ENCODE measurements at regions not wholly inside any gene's neighbourhood (a gene's known extent, or its start where the extent isn't known, plus 50 kb on each side); places are given as distances from the start of the nearest gene placed in this dataset.
A peak's percentile ranks its signal among the peaks of the same experiment; 100 is the strongest.

- no peak overlapping the region for H3K9ac ChIP-seq (ENCODE audit: low read length in 2 of 2)
- peaks cover 5% of the 10 kb centered on the region for H3K4me1 ChIP-seq (ENCODE audit: control insufficient read depth, insufficient read depth, low read length)
- no peaks in the 10 kb centered on the region for H3K27me3 ChIP-seq (ENCODE audit: control insufficient read depth in 1 of 2, insufficient read depth in 2 of 2, low read length in 2 of 2)
- no peaks in the 10 kb centered on the region for H3K36me3 ChIP-seq (ENCODE audit: control insufficient read depth in 2 of 2, insufficient read depth in 2 of 2, low read length in 2 of 2)
- no peak overlapping the region for H3K4me3 ChIP-seq (ENCODE audit: low read length in 2 of 2)
- H3K27ac ChIP-seq (ENCODE audit: low read length), result no peak overlapping the region
- H3K9me3 ChIP-seq (ENCODE audit: control insufficient read depth in 2 of 2, low read length in 2 of 2), result no peaks in the 10 kb centered on the region
These were observed 88.1 kb upstream of the HNRNPU start for GRCh38 chr1:244952280-244952933.

GRCh38 chr1:244948416-244948815 lies 84.1 kb upstream of the HNRNPU start:
- no peaks in the 10 kb centered on the region for H3K36me3 ChIP-seq (ENCODE audit: control insufficient read depth in 2 of 2, insufficient read depth in 2 of 2, low read length in 2 of 2)
- H3K27ac ChIP-seq (ENCODE audit: low read length), result no peak overlapping the region
- H3K4me3 ChIP-seq (ENCODE audit: low read length in 2 of 2), result no peak overlapping the region
- no peaks in the 10 kb centered on the region for H3K9me3 ChIP-seq (ENCODE audit: control insufficient read depth in 2 of 2, low read length in 2 of 2)
- H3K9ac ChIP-seq (ENCODE audit: low read length in 2 of 2), result no peak overlapping the region
- H3K4me1 ChIP-seq (ENCODE audit: control insufficient read depth, insufficient read depth, low read length), result no peaks in the 10 kb centered on the region
- H3K27me3 ChIP-seq (ENCODE audit: control insufficient read depth in 1 of 2, insufficient read depth in 2 of 2, low read length in 2 of 2), result no peaks in the 10 kb centered on the region

- no peaks in the 10 kb centered on the region for H3K36me3 ChIP-seq (ENCODE audit: control insufficient read depth in 2 of 2, insufficient read depth in 2 of 2, low read length in 2 of 2)
- H3K9ac ChIP-seq (ENCODE audit: low read length in 2 of 2), result no peak overlapping the region
- H3K9me3 ChIP-seq (ENCODE audit: control insufficient read depth in 2 of 2, low read length in 2 of 2), result no peaks in the 10 kb centered on the region
- no peak overlapping the region for H3K4me3 ChIP-seq (ENCODE audit: low read length in 2 of 2)
- no peaks in the 10 kb centered on the region for H3K4me1 ChIP-seq (ENCODE audit: control insufficient read depth, insufficient read depth, low read length)
- H3K27me3 ChIP-seq (ENCODE audit: control insufficient read depth in 1 of 2, insufficient read depth in 2 of 2, low read length in 2 of 2), result no peaks in the 10 kb centered on the region
- no peak overlapping the region for H3K27ac ChIP-seq (ENCODE audit: low read length)
These were observed 80.8 kb upstream of the HNRNPU start for GRCh38 chr1:244945109-244945671.

GRCh38 chr1:244941121-244941520 lies 76.8 kb upstream of the HNRNPU start:
- Histone ChIP-seq H3K4me1 (ENCODE audit: control insufficient read depth, insufficient read depth, low read length) (no peaks in the 10 kb centered on the region), H3K27me3 (ENCODE audit: control insufficient read depth in 1 of 2, insufficient read depth in 2 of 2, low read length in 2 of 2) (no peaks in the 10 kb centered on the region), H3K27ac (ENCODE audit: low read length) (no peak overlapping the region), H3K9me3 (ENCODE audit: control insufficient read depth in 2 of 2, low read length in 2 of 2) (no peaks in the 10 kb centered on the region), H3K4me3 (ENCODE audit: low read length in 2 of 2) (no peak overlapping the region), H3K9ac (ENCODE audit: low read length in 2 of 2) (no peak overlapping the region), H3K36me3 (ENCODE audit: control insufficient read depth in 2 of 2, insufficient read depth in 2 of 2, low read length in 2 of 2) (no peaks in the 10 kb centered on the region)

- Histone ChIP-seq H3K9ac (ENCODE audit: low read length in 2 of 2) (no peak overlapping the region), H3K27me3 (ENCODE audit: control insufficient read depth in 1 of 2, insufficient read depth in 2 of 2, low read length in 2 of 2) (no peaks in the 10 kb centered on the region), H3K36me3 (ENCODE audit: control insufficient read depth in 2 of 2, insufficient read depth in 2 of 2, low read length in 2 of 2) (no peaks in the 10 kb centered on the region), H3K4me3 (ENCODE audit: low read length in 2 of 2) (no peak overlapping the region), H3K4me1 (ENCODE audit: control insufficient read depth, insufficient read depth, low read length) (no peaks in the 10 kb centered on the region), H3K9me3 (ENCODE audit: control insufficient read depth in 2 of 2, low read length in 2 of 2) (no peaks in the 10 kb centered on the region), H3K27ac (ENCODE audit: low read length) (no peak overlapping the region)
These were observed 72.8 kb upstream of the HNRNPU start for GRCh38 chr1:244937099-244937498.

GRCh38 chr1:244920911-244921761 lies 56.8 kb upstream of the HNRNPU start:
- Histone ChIP-seq H3K4me1 (ENCODE audit: control insufficient read depth, insufficient read depth, low read length) (peaks cover 5% of the 10 kb centered on the region), H3K9me3 (ENCODE audit: control insufficient read depth in 2 of 2, low read length in 2 of 2) (no peaks in the 10 kb centered on the region), H3K9ac (ENCODE audit: low read length in 2 of 2) (no peak overlapping the region), H3K36me3 (ENCODE audit: control insufficient read depth in 2 of 2, insufficient read depth in 2 of 2, low read length in 2 of 2) (no peaks in the 10 kb centered on the region), H3K4me3 (ENCODE audit: low read length in 2 of 2) (no peak overlapping the region), H3K27me3 (ENCODE audit: control insufficient read depth in 1 of 2, insufficient read depth in 2 of 2, low read length in 2 of 2) (no peaks in the 10 kb centered on the region), H3K27ac (ENCODE audit: low read length) (no peak overlapping the region)

- Histone ChIP-seq H3K9ac (ENCODE audit: low read length in 2 of 2) (peak overlapping the region; percentile 58 to 68), H3K27me3 (ENCODE audit: control insufficient read depth in 1 of 2, insufficient read depth in 2 of 2, low read length in 2 of 2) (no peaks in the 10 kb centered on the region), H3K4me1 (ENCODE audit: control insufficient read depth, insufficient read depth, low read length) (peaks cover 5% of the 10 kb centered on the region), H3K4me3 (ENCODE audit: low read length in 2 of 2) (peak overlapping the region; percentile 83 to 92), H3K36me3 (ENCODE audit: control insufficient read depth in 2 of 2, insufficient read depth in 2 of 2, low read length in 2 of 2) (no peaks in the 10 kb centered on the region), H3K27ac (ENCODE audit: low read length) (no peak overlapping the region), H3K9me3 (ENCODE audit: control insufficient read depth in 2 of 2, low read length in 2 of 2) (no peaks in the 10 kb centered on the region)
These were observed 55.3 kb upstream of the HNRNPU start for GRCh38 chr1:244919320-244920282.

- Histone ChIP-seq H3K4me1 (ENCODE audit: control insufficient read depth, insufficient read depth, low read length) (peaks cover 5% of the 10 kb centered on the region), H3K9ac (ENCODE audit: low read length in 2 of 2) (peak overlapping the region; percentile 58 to 68), H3K9me3 (ENCODE audit: control insufficient read depth in 2 of 2, low read length in 2 of 2) (no peaks in the 10 kb centered on the region), H3K36me3 (ENCODE audit: control insufficient read depth in 2 of 2, insufficient read depth in 2 of 2, low read length in 2 of 2) (no peaks in the 10 kb centered on the region), H3K4me3 (ENCODE audit: low read length in 2 of 2) (peak overlapping the region; percentile 83 to 92), H3K27me3 (ENCODE audit: control insufficient read depth in 1 of 2, insufficient read depth in 2 of 2, low read length in 2 of 2) (no peaks in the 10 kb centered on the region), H3K27ac (ENCODE audit: low read length) (no peak overlapping the region)
These were observed 54.3 kb upstream of the HNRNPU start for GRCh38 chr1:244918421-244919319.

- H3K9me3 ChIP-seq (ENCODE audit: control insufficient read depth in 2 of 2, low read length in 2 of 2), result no peaks in the 10 kb centered on the region
- H3K9ac ChIP-seq (ENCODE audit: low read length in 2 of 2), result no peak overlapping the region
- H3K4me1 ChIP-seq (ENCODE audit: control insufficient read depth, insufficient read depth, low read length), result peaks cover 5% of the 10 kb centered on the region
- H3K27me3 ChIP-seq (ENCODE audit: control insufficient read depth in 1 of 2, insufficient read depth in 2 of 2, low read length in 2 of 2), result no peaks in the 10 kb centered on the region
- H3K27ac ChIP-seq (ENCODE audit: low read length), result no peak overlapping the region
- H3K36me3 ChIP-seq (ENCODE audit: control insufficient read depth in 2 of 2, insufficient read depth in 2 of 2, low read length in 2 of 2), result no peaks in the 10 kb centered on the region
- H3K4me3 ChIP-seq (ENCODE audit: low read length in 2 of 2), result no peak overlapping the region
These were observed 52.8 kb upstream of the HNRNPU start for GRCh38 chr1:244917073-244917670.
